ENCODE measurements at regions not wholly inside any gene's neighbourhood (a gene's known extent, or its start where the extent isn't known, plus 50 kb on each side); places are given as distances from the start of the nearest gene placed in this dataset.

- no peak for TF ChIP-seq CTCF (IDR thresholded peaks at IDR 0.05)
- no peak for TF ChIP-seq POLR2A (IDR thresholded peaks at IDR 0.05)
Measured at GRCh38 chr5:2514484-2514883, 237.0 kb downstream of the IRX2 start.
